ENCODE measurements at regions not wholly inside any gene's neighbourhood (a gene's known extent, or its start where the extent isn't known, plus 50 kb on each side); places are given as distances from the start of the nearest gene placed in this dataset.

DNA sequence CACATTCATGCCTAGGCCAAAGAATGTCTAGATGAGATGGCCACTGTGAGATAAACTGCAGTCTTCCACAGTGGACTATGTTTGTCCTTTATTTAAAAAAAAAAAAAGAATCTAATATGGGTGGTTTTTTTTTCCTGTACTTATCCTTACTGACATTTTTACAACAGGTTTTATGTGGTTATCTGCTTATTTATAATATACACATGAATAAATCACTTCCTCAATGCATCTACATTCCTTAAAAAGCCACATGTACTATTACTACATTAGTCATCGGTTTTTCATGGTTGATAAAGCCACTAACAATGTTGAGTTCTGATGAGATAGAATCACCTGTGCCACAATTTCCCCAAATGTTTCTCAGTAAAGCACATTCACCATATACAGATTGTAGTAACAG is 341.3 kb upstream of the THBS1 start:
- no peaks in the 10 kb centered on the region for H3K9me3 Mint-ChIP-seq
- ATAC-seq: no peak

GRCh38 chr15:39242345-39242744 is 338.5 kb upstream of the THBS1 start:
- no peaks in the 10 kb centered on the region for H3K36me3 Mint-ChIP-seq
- POLR2A ChIA-PET: no interaction called here
- no peak overlapping the region for H3K27ac Mint-ChIP-seq
- H3K27me3 Mint-ChIP-seq (ENCODE audit: low read depth): no peaks in the 10 kb centered on the region
- DNase-seq (ENCODE audit: low spot score) (no peak), ATAC-seq (no peak)
- H3K4me3 Mint-ChIP-seq: no peak overlapping the region
- H3K9me3 Mint-ChIP-seq: no peaks in the 10 kb centered on the region
- CTCF ChIA-PET: no interaction called here
- no peaks in the 10 kb centered on the region for H3K4me1 Mint-ChIP-seq
- TF ChIP-seq ZNF281 (CRISPR knock-in tag; IDR thresholded peaks at IDR 0.05) (no peak), HMGA2 (CRISPR knock-in tag; IDR thresholded peaks at IDR 0.05) (no peak), ZNF219 (CRISPR knock-in tag; IDR thresholded peaks at IDR 0.05; ENCODE audit: borderline replicate concordance) (no peak), CREM (CRISPR knock-in tag; IDR thresholded peaks at IDR 0.05) (no peak), GRHL2 (CRISPR knock-in tag; IDR thresholded peaks at IDR 0.05; ENCODE audit: insufficient replicate concordance, severe bottlenecking) (no peak), ETV6 (CRISPR knock-in tag; IDR thresholded peaks at IDR 0.05) (no peak), OVOL2 (CRISPR knock-in tag; IDR thresholded peaks at IDR 0.05; ENCODE audit: borderline replicate concordance) (no peak), ZNF671 (CRISPR knock-in tag; IDR thresholded peaks at IDR 0.05) (no peak)
- TF ChIP-seq, protein P1, sequence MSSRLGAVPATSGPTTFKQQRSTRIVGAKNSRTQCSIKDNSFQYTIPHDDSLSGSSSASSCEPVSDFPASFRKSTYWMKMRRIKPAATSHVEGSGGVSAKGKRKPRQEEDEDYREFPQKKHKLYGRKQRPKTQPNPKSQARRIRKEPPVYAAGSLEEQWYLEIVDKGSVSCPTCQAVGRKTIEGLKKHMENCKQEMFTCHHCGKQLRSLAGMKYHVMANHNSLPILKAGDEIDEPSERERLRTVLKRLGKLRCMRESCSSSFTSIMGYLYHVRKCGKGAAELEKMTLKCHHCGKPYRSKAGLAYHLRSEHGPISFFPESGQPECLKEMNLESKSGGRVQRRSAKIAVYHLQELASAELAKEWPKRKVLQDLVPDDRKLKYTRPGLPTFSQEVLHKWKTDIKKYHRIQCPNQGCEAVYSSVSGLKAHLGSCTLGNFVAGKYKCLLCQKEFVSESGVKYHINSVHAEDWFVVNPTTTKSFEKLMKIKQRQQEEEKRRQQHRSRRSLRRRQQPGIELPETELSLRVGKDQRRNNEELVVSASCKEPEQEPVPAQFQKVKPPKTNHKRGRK (CRISPR knock-in tag; IDR thresholded peaks at IDR 0.05; ENCODE audit: borderline replicate concordance): no peak
- TF ChIP-seq, protein P2, sequence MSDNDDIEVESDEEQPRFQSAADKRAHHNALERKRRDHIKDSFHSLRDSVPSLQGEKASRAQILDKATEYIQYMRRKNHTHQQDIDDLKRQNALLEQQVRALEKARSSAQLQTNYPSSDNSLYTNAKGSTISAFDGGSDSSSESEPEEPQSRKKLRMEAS (CRISPR knock-in tag; IDR thresholded peaks at IDR 0.05): no peak

More for the DNA sequence above, 341.3 kb upstream of the THBS1 start:
- Mint-ChIP-seq H3K4me1 (0 out of 2 replicates have a peak, but pooled peaks cover 2% of the 10 kb centered on the region), H3K4me3 (no peak overlapping the region), H3K27me3 (ENCODE audit: low read depth) (no peaks in the 10 kb centered on the region), H3K36me3 (no peaks in the 10 kb centered on the region), H3K27ac (no peak overlapping the region)
- ChIA-PET POLR2A (no interaction called here), CTCF (no interaction called here)
- no peak for DNase-seq (ENCODE audit: low spot score)
- TF ChIP-seq SOX15 (CRISPR knock-in tag; IDR thresholded peaks at IDR 0.05): no peak
- no peak for TF ChIP-seq IRF1 (CRISPR knock-in tag; IDR thresholded peaks at IDR 0.05)
- no peak for TF ChIP-seq ARID4B (CRISPR knock-in tag; IDR thresholded peaks at IDR 0.05; ENCODE audit: borderline replicate concordance)
- no peak for TF ChIP-seq ELF4 (CRISPR knock-in tag; IDR thresholded peaks at IDR 0.05; ENCODE audit: low read depth)
- TF ChIP-seq TEAD1 (CRISPR knock-in tag; IDR thresholded peaks at IDR 0.05): no peak
- no peak for TF ChIP-seq FOXJ3 (CRISPR knock-in tag; IDR thresholded peaks at IDR 0.05; ENCODE audit: borderline replicate concordance)
- TF ChIP-seq ESRRA (CRISPR knock-in tag; IDR thresholded peaks at IDR 0.05; ENCODE audit: borderline replicate concordance): no peak
- no peak for TF ChIP-seq EMX1 (CRISPR knock-in tag; IDR thresholded peaks at IDR 0.05)
- no peak for TF ChIP-seq FOXK1 (CRISPR knock-in tag; IDR thresholded peaks at IDR 0.05)
- TF ChIP-seq SMAD3 (CRISPR knock-in tag; IDR thresholded peaks at IDR 0.05; ENCODE audit: borderline replicate concordance): no peak
- TF ChIP-seq, protein P3, sequence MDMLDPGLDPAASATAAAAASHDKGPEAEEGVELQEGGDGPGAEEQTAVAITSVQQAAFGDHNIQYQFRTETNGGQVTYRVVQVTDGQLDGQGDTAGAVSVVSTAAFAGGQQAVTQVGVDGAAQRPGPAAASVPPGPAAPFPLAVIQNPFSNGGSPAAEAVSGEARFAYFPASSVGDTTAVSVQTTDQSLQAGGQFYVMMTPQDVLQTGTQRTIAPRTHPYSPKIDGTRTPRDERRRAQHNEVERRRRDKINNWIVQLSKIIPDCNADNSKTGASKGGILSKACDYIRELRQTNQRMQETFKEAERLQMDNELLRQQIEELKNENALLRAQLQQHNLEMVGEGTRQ (CRISPR knock-in tag; IDR thresholded peaks at IDR 0.05): no peak
- no peak for TF ChIP-seq ZNF232 (CRISPR knock-in tag; IDR thresholded peaks at IDR 0.05)
- TF ChIP-seq PRRX2 (CRISPR knock-in tag; IDR thresholded peaks at IDR 0.05): no peak
- TF ChIP-seq, protein P1 (CRISPR knock-in tag; IDR thresholded peaks at IDR 0.05; ENCODE audit: borderline replicate concordance): no peak
